Putamen (tissue), 1 donor: ENCODE measurements at regions not wholly inside any gene's neighbourhood (a gene's known extent, or its start where the extent isn't known, plus 50 kb on each side); places are given as distances from the start of the nearest gene placed in this dataset.

Source experiments
- DNase-seq: peaks from one replicate; pipeline ENCODE4 v3.0.0-alpha.2; 2016; ENCODE audit warnings: low spot score

- no peak for DNase-seq
Observed at GRCh38 chr3:31224936-31225335, 307.8 kb upstream of the STT3B start.

GRCh38 chr3:31225923-31226322 is 306.8 kb upstream of the STT3B start:
- no peak for DNase-seq

- DNase-seq: no peak
Observed at GRCh38 chr3:31226346-31226745, 306.4 kb upstream of the STT3B start.

- DNase-seq: no peak
Observed at GRCh38 chr3:31227131-31227562, 305.6 kb upstream of the STT3B start.

- DNase-seq: no peak
Observed at GRCh38 chr3:31230425-31231223, 302.1 kb upstream of the STT3B start.

- DNase-seq: no peak
Observed at GRCh38 chr3:31232055-31233025, 300.4 kb upstream of the STT3B start.

- DNase-seq: no peak
Observed at GRCh38 chr3:31234145-31234544, 298.6 kb upstream of the STT3B start.

GRCh38 chr3:31235062-31235700 is 297.5 kb upstream of the STT3B start:
- DNase-seq: no peak

GRCh38 chr3:31237887-31238286 is 294.8 kb upstream of the STT3B start:
- DNase-seq: no peak

- no peak for DNase-seq
Observed at GRCh38 chr3:31240013-31240412, 292.7 kb upstream of the STT3B start.

- peak; percentile 17 for DNase-seq
Observed at GRCh38 chr3:31240466-31240865, 292.3 kb upstream of the STT3B start.

- DNase-seq: no peak
Observed at GRCh38 chr3:31240874-31241273, 291.9 kb upstream of the STT3B start.

- no peak for DNase-seq
Observed at GRCh38 chr3:31241533-31241932, 291.2 kb upstream of the STT3B start.

- DNase-seq: peak; percentile 28
Observed at GRCh38 chr3:31242026-31242960, 290.4 kb upstream of the STT3B start.

GRCh38 chr3:31244929-31245817 is 287.6 kb upstream of the STT3B start:
- DNase-seq: no peak

GRCh38 chr3:31246293-31247062 is 286.2 kb upstream of the STT3B start:
- DNase-seq: no peak

- no peak for DNase-seq
Observed at GRCh38 chr3:31247063-31247447, 285.7 kb upstream of the STT3B start.

- no peak for DNase-seq
Observed at GRCh38 chr3:31247850-31248562, 284.7 kb upstream of the STT3B start.

- no peak for DNase-seq
Observed at GRCh38 chr3:31248563-31248992, 284.1 kb upstream of the STT3B start.
